DND-41 (cell line): ENCODE measurements at regions not wholly inside any gene's neighbourhood (a gene's known extent, or its start where the extent isn't known, plus 50 kb on each side); places are given as distances from the start of the nearest gene placed in this dataset.

Experiments used
- ATAC-seq: fragments of 200-7000 bp; cut with Tn5 transposase; 3 replicates; pipeline ENCODE4 v1.9.1; 2021; ENCODE audit warnings: low read depth; ENCODE audit not compliant: insufficient read depth
- DNase-seq: peaks from one replicate; pipeline ENCODE4 v3.0.0-alpha.2; 2020
- H2AFZ ChIP-seq: 2 replicates; pipeline ENCODE4 v1.6.0; 2012; ENCODE audit warnings: low read depth, low read length
- H3K27ac ChIP-seq: 2 replicates; pipeline ENCODE4 v1.5.1; 2012; ENCODE audit warnings: low read length, inconsistent platforms
- H3K27me3 ChIP-seq: fragments of 200-600 bp; sonication (generic); 2 replicates; pipeline ENCODE4 v1.6.0; 2012; ENCODE audit warnings: low read length, mild to moderate bottlenecking, inconsistent platforms; ENCODE audit not compliant: insufficient read depth, poor library complexity
- H3K36me3 ChIP-seq: 2 replicates; pipeline ENCODE4 v1.5.1; 2012; ENCODE audit warnings: low read length, inconsistent platforms; ENCODE audit not compliant: insufficient read depth
- H3K4me1 ChIP-seq: 2 replicates; pipeline ENCODE4 v1.5.1; 2012; ENCODE audit warnings: mild to moderate bottlenecking, low read length; ENCODE audit not compliant: insufficient read depth
- H3K4me2 ChIP-seq: 2 replicates; pipeline ENCODE4 v1.6.0; 2012; ENCODE audit warnings: mild to moderate bottlenecking, moderate library complexity, low read length, inconsistent platforms; ENCODE audit not compliant: insufficient read depth
- H3K4me3 ChIP-seq, 2 experiments: fragments of 200-600 bp in 1 of 2; shearing (Covaris generic) in 1 of 2; 2 replicates each; pipeline ENCODE4 v1.5.1; 2012 to 2016; ENCODE audit warnings: inconsistent platforms in 2 of 2, low read length in 2 of 2, mild to moderate bottlenecking in 2 of 2, low read depth in 1 of 2, moderate library complexity in 1 of 2
- H3K79me2 ChIP-seq: 2 replicates; pipeline ENCODE4 v1.6.0; 2012; ENCODE audit warnings: low read length, inconsistent platforms; ENCODE audit not compliant: insufficient read depth
- H3K9ac ChIP-seq: 2 replicates; pipeline ENCODE4 v1.6.0; 2012; ENCODE audit warnings: low read depth, mild to moderate bottlenecking, inconsistent platforms, low read length, moderate library complexity
- H3K9me3 ChIP-seq: 2 replicates; pipeline ENCODE4 v1.5.1; 2012; ENCODE audit warnings: low read length, moderate library complexity, mild to moderate bottlenecking, inconsistent platforms; ENCODE audit not compliant: insufficient read depth, severe bottlenecking
- H4K20me1 ChIP-seq: 2 replicates; pipeline ENCODE4 v1.6.0; 2012; ENCODE audit warnings: low read length; ENCODE audit not compliant: insufficient read depth
- CTCF ChIP-seq: IDR thresholded peaks from 2 replicates; pipeline ENCODE4 v1.5.1; 2012; ENCODE audit warnings: borderline replicate concordance, low read length, moderate library complexity, mild to moderate bottlenecking; ENCODE audit not compliant: poor library complexity, severe bottlenecking; ENCODE audit errors: extremely low read depth
- EZH2 ChIP-seq: IDR thresholded peaks from 3 replicates; pipeline ENCODE4 v1.6.1; 2012; ENCODE audit warnings: borderline replicate concordance, low read depth, mild to moderate bottlenecking, moderate library complexity, low read length, inconsistent platforms; ENCODE audit not compliant: severe bottlenecking

GRCh38 chr9:2497666-2498400 lies 123.8 kb upstream of the VLDLR start:
- H2AFZ ChIP-seq = no peak overlapping the region
- TF ChIP-seq CTCF (no peak), EZH2 (no peak)
- ATAC-seq (no peak), DNase-seq (no peak)
- H3K9me3 ChIP-seq = no peaks in the 10 kb centered on the region
- no peaks in the 10 kb centered on the region for H4K20me1 ChIP-seq
- no peaks in the 10 kb centered on the region for H3K36me3 ChIP-seq
- H3K4me2 ChIP-seq = no peak overlapping the region
- no peaks in the 10 kb centered on the region for H3K27me3 ChIP-seq
- no peaks in the 10 kb centered on the region for H3K4me1 ChIP-seq
- H3K79me2 ChIP-seq = no peaks in the 10 kb centered on the region
- no peak overlapping the region for H3K4me3 ChIP-seq
- no peak overlapping the region for H3K27ac ChIP-seq
- no peak overlapping the region for H3K9ac ChIP-seq

GRCh38 chr9:2502210-2502609 lies 119.4 kb upstream of the VLDLR start:
- Histone ChIP-seq H3K36me3 (no peaks in the 10 kb centered on the region), H3K27me3 (no peaks in the 10 kb centered on the region), H3K4me1 (no peaks in the 10 kb centered on the region), H3K9me3 (no peaks in the 10 kb centered on the region), H3K4me3 (no peak overlapping the region), H3K79me2 (no peaks in the 10 kb centered on the region), H3K27ac (no peak overlapping the region), H3K4me2 (no peak overlapping the region), H3K9ac (no peak overlapping the region), H4K20me1 (no peaks in the 10 kb centered on the region), H2AFZ (no peak overlapping the region)
- ATAC-seq (no peak), DNase-seq (no peak)
- TF ChIP-seq EZH2 (no peak), CTCF (no peak)

GRCh38 chr9:2502760-2503159 lies 118.8 kb upstream of the VLDLR start:
- no peak overlapping the region for H3K27ac ChIP-seq
- H3K27me3 ChIP-seq = no peaks in the 10 kb centered on the region
- no peaks in the 10 kb centered on the region for H3K79me2 ChIP-seq
- no peaks in the 10 kb centered on the region for H3K4me1 ChIP-seq
- H4K20me1 ChIP-seq = no peaks in the 10 kb centered on the region
- no peak overlapping the region for H3K4me2 ChIP-seq
- H2AFZ ChIP-seq = no peak overlapping the region
- DNase-seq (no peak), ATAC-seq (no peak)
- H3K36me3 ChIP-seq = no peaks in the 10 kb centered on the region
- H3K9me3 ChIP-seq = no peaks in the 10 kb centered on the region
- no peak overlapping the region for H3K9ac ChIP-seq
- H3K4me3 ChIP-seq = no peak overlapping the region
- TF ChIP-seq EZH2 (no peak), CTCF (no peak)
